Ramos (cell line): ENCODE measurements at regions not wholly inside any gene's neighbourhood (a gene's known extent, or its start where the extent isn't known, plus 50 kb on each side); places are given as distances from the start of the nearest gene placed in this dataset.
"Not testable (repeated sequence)": the region's sequence is repeated elsewhere in the genome, so short reads cannot be mapped to it uniquely, and the experiment has no call there.

Experiments
- in situ Hi-C: fragments of 300-500 bp; cut with MboI; formaldehyde crosslinking; loops from one replicate; pipeline ENCODE4 v1.14.3; 2022; ENCODE audit warnings: low sequenced_read_pairs; ENCODE audit not compliant: unreplicated experiment

DNA sequence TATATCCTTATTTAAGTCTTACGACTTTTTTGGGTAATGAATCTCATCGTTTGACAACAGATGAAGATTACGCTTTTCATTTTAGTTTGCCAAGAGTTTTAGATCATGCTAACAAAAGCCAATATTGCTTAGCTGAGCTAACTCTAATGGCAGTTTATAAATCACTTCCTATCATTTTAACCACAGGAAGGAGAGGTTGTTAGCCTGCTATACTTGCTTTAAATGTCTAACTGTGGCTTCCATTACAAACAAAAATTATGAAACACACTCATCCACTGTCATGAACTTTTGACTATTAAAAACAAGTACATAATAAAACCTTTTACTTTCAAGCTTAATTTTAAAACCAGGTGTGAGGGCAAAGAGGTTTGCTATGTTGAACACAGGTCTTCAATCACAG lies 53.7 kb upstream of the ANKH start:
- in situ Hi-C loops = no loop called here

DNA sequence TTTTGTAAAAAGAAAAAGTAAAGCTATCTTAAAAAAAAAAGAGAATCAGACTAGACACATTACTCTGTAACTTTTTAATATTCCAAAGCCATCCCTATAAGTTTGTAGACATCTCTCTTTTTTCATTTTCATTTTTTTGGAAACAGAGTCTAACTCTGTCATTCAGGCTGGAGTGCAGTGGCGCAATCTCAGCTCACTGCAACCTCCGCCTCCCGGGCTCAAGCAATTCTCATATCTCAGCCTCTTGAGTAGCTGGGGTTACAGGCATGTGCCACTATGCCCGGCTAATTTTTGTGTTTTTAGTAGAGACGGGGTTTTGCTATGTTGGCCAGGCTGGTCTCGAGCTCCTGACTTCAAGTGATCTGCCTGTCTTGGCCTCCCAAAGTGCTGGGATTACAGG lies 51.4 kb upstream of the ANKH start:
- in situ Hi-C loops = not testable (repeated sequence)

DNA sequence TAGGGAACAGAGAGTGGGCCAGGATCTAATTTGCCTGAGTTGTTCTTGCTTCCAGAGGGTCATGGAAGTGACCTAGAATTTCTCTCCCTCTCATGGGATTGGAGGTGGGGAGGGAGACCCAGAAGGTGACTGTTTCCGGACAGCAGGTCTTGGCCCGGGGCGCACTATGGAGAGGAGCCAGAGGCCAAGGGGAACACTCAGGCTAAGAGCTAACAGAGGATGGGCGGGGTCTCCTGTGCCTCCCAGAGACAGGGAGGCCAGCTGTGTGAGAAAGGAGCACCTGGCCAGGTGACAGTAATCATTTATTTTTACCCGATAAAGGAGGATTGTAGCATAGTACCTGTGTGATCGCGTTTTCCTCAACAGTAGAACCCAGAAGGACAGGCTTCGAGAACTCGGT lies 50.9 kb upstream of the ANKH start:
- in situ Hi-C loops = no loop called here
